ENCODE measurements at regions not wholly inside any gene's neighbourhood (a gene's known extent, or its start where the extent isn't known, plus 50 kb on each side); places are given as distances from the start of the nearest gene placed in this dataset.

GRCh38 chr3:182122779-182123178 is 411.1 kb downstream of the SOX2 start:
- POLR2A ChIA-PET: no interaction called here
- no peak overlapping the region for H3K4me3 ChIP-seq (ENCODE audit: low read depth, low read length)
- CTCF ChIA-PET: no interaction called here
- peaks cover 10% of the 10 kb centered on the region; the same call in 1 of the 2 replicates for H3K9me3 ChIP-seq (ENCODE audit: control insufficient read depth, insufficient read depth, low read length)
- no peak for DNase-seq (ENCODE audit: low read depth, low spot score)
- TF ChIP-seq, protein P1, sequence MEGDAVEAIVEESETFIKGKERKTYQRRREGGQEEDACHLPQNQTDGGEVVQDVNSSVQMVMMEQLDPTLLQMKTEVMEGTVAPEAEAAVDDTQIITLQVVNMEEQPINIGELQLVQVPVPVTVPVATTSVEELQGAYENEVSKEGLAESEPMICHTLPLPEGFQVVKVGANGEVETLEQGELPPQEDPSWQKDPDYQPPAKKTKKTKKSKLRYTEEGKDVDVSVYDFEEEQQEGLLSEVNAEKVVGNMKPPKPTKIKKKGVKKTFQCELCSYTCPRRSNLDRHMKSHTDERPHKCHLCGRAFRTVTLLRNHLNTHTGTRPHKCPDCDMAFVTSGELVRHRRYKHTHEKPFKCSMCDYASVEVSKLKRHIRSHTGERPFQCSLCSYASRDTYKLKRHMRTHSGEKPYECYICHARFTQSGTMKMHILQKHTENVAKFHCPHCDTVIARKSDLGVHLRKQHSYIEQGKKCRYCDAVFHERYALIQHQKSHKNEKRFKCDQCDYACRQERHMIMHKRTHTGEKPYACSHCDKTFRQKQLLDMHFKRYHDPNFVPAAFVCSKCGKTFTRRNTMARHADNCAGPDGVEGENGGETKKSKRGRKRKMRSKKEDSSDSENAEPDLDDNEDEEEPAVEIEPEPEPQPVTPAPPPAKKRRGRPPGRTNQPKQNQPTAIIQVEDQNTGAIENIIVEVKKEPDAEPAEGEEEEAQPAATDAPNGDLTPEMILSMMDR (IDR thresholded peaks at IDR 0.05; ENCODE audit: low read depth, low read length): no peak
- no peaks in the 10 kb centered on the region for H3K27me3 ChIP-seq (ENCODE audit: control insufficient read depth, insufficient read depth, low read length)
- no peak overlapping the region for H3K27ac ChIP-seq (ENCODE audit: low read depth, low read length)

DNA sequence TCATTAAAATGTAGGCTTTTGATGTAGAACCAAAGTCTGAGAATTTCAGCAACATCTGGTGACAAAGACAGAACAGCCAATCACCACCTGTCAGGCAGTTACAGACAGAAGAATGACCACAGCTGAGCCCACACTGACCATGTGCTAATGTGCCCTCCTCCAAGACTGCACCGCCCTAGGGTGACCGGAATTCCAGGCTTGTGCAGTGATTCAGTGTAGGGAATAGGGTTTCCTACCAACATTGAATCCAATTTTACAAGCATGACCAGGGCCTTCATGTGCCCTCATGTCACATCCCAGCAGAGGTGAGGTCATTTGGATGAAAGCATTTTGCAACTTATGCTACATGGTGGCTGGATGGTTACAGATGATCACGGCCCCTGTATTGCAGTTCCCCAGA is 412.5 kb downstream of the SOX2 start:
- ChIA-PET CTCF (no interaction called here), POLR2A (no interaction called here)
- Histone ChIP-seq H3K9me3 (ENCODE audit: control insufficient read depth, insufficient read depth, low read length) (peaks cover 7% of the 10 kb centered on the region; the same call in 1 of the 2 replicates), H3K4me3 (ENCODE audit: low read depth, low read length) (no peak overlapping the region), H3K27me3 (ENCODE audit: control insufficient read depth, insufficient read depth, low read length) (no peaks in the 10 kb centered on the region), H3K27ac (ENCODE audit: low read depth, low read length) (no peak overlapping the region)
- no peak for DNase-seq (ENCODE audit: low read depth, low spot score)
- TF ChIP-seq, protein P1 (IDR thresholded peaks at IDR 0.05; ENCODE audit: low read depth, low read length): no peak

DNA sequence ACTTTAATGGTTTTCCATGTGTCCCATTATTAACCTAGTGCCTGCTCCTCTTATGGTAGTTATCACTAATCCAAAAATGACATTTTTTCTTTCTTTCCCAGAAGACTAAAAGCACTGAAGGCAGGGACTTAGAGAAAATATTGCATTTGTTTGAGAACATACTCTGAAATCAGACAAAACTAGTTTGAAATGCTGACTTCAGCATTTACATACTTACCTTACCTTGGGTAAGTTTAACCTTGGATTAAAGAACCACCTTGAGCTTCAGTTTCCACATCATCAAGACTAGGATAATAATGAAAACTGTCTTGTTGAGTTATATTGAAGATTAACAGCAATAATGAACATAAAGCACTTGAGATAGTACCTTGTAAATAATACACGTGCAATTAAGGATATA is 413.0 kb downstream of the SOX2 start:
- Histone ChIP-seq H3K9me3 (ENCODE audit: control insufficient read depth, insufficient read depth, low read length) (peaks cover 7% of the 10 kb centered on the region; the same call in 1 of the 2 replicates), H3K4me3 (ENCODE audit: low read depth, low read length) (no peak overlapping the region), H3K27me3 (ENCODE audit: control insufficient read depth, insufficient read depth, low read length) (no peaks in the 10 kb centered on the region), H3K27ac (ENCODE audit: low read depth, low read length) (no peak overlapping the region)
- POLR2A ChIA-PET: no interaction called here
- TF ChIP-seq, protein P1 (IDR thresholded peaks at IDR 0.05; ENCODE audit: low read depth, low read length): no peak
- no peak for DNase-seq (ENCODE audit: low read depth, low spot score)
- CTCF ChIA-PET: no interaction called here

- POLR2A ChIA-PET: no interaction called here
- CTCF ChIA-PET: no interaction called here
- TF ChIP-seq, protein P1 (IDR thresholded peaks at IDR 0.05; ENCODE audit: low read depth, low read length): no peak
- Histone ChIP-seq H3K27me3 (ENCODE audit: control insufficient read depth, insufficient read depth, low read length) (no peaks in the 10 kb centered on the region), H3K4me3 (ENCODE audit: low read depth, low read length) (no peak overlapping the region), H3K9me3 (ENCODE audit: control insufficient read depth, insufficient read depth, low read length) (peaks cover 6% of the 10 kb centered on the region; the same call in 1 of the 2 replicates), H3K27ac (ENCODE audit: low read depth, low read length) (no peak overlapping the region)
- no peak for DNase-seq (ENCODE audit: low read depth, low spot score)
Measured at GRCh38 chr3:182129740-182130139, 418.0 kb downstream of the SOX2 start.

DNA sequence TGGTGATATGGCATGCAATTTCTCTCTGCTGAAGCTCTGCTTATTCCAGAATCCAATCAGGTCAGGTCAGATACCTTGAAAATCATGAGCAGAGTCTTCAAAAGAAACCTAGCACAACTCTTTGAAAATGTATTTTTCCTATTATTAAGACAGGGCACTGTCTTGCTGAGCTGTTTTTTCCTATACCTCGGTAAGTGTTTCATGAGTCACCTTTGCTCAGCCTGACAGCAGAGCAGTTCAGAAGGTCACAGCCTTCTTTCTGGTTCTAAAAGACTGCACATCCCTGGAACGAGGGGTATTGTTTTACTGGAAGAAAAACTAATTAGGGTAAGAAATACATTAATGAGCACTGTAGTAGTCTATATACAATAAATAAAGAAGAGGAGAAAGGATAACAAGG is 422.0 kb downstream of the SOX2 start:
- no peak for DNase-seq (ENCODE audit: low read depth, low spot score)
- Histone ChIP-seq H3K9me3 (ENCODE audit: control insufficient read depth, insufficient read depth, low read length) (peaks cover 8% of the 10 kb centered on the region), H3K4me3 (ENCODE audit: low read depth, low read length) (no peak overlapping the region), H3K27me3 (ENCODE audit: control insufficient read depth, insufficient read depth, low read length) (no peaks in the 10 kb centered on the region), H3K27ac (ENCODE audit: low read depth, low read length) (no peak overlapping the region)
- ChIA-PET POLR2A (no interaction called here), CTCF (no interaction called here)
- TF ChIP-seq, protein P1 (IDR thresholded peaks at IDR 0.05; ENCODE audit: low read depth, low read length): no peak
